AG09319 (cell line): ENCODE measurements at regions not wholly inside any gene's neighbourhood (a gene's known extent, or its start where the extent isn't known, plus 50 kb on each side); places are given as distances from the start of the nearest gene placed in this dataset.

ENCODE experiments used
- DNase-seq: peaks from one replicate; pipeline ENCODE4 v3.0.0-alpha.2; 2010; ENCODE audit warnings: low read depth; ENCODE audit errors: extremely low read depth
- TF ChIP-seq, protein P1 (sequence below): IDR thresholded peaks from 2 replicates; pipeline ENCODE4 v1.5.1; 2011; ENCODE audit warnings: low read depth, mild to moderate bottlenecking, inconsistent platforms, low read length, moderate library complexity

DNA sequence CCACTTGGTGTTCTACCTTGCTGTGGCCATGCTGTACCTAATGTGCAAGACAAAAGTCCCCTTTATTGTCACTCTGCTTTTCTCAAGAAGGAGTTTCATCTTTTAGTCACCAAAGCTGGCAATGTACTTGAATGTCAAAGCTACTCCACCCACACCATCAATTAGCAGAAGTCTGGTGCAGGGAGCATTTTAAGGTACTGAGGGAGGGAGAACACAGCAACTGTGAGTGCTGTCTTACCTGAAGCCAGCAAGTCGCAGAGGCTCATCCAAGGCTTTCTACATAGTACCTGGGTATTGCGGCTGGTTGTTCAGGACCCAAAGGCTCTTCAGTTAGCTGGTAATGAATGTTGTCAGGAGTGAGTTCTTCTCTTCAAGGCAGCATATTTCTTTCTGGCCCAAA is 820.4 kb downstream of the OTOL1 start:
- DNase-seq, result no peak
- TF ChIP-seq, protein P1, sequence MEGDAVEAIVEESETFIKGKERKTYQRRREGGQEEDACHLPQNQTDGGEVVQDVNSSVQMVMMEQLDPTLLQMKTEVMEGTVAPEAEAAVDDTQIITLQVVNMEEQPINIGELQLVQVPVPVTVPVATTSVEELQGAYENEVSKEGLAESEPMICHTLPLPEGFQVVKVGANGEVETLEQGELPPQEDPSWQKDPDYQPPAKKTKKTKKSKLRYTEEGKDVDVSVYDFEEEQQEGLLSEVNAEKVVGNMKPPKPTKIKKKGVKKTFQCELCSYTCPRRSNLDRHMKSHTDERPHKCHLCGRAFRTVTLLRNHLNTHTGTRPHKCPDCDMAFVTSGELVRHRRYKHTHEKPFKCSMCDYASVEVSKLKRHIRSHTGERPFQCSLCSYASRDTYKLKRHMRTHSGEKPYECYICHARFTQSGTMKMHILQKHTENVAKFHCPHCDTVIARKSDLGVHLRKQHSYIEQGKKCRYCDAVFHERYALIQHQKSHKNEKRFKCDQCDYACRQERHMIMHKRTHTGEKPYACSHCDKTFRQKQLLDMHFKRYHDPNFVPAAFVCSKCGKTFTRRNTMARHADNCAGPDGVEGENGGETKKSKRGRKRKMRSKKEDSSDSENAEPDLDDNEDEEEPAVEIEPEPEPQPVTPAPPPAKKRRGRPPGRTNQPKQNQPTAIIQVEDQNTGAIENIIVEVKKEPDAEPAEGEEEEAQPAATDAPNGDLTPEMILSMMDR, result no peak

DNA sequence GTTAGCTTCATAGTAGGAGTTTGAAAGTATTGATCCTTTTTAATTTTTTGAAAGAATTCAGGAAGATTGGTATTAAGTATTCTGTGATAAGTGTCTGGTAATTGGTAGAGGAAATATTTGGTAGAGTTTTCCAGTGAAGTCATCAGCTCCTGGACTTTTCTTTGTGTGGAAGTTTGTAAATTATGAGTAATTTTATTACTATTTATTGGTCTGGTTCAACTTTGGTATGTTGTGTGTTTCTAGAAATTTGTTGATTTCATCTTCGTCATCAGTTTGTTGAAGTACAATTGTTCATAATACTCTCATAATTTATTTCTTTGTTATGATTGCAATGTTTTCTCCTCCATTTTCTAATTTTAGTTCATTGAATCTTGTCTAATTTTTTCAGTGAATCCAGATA is 832.0 kb downstream of the OTOL1 start:
- DNase-seq, result no peak
- TF ChIP-seq, protein P1, result no peak

DNA sequence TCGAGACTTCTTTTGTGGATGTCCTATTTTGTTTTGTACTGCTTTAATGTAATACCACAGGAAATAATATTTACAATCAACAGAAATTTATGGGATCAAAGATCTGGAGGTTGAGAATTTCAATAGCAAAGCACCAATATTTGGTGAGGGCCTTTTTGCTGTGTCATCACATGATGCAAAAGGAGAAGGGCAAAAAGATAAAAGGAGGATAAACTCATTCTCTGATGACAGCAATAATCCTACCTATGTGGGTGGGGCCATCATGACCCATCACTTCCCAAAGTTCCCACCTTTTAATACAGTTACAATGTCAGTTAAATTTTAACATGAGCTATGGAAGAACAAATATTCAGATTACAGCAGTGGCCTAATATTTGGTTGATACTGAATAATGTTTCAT is 832.9 kb downstream of the OTOL1 start:
- TF ChIP-seq, protein P1, result no peak
- no peak for DNase-seq

DNA sequence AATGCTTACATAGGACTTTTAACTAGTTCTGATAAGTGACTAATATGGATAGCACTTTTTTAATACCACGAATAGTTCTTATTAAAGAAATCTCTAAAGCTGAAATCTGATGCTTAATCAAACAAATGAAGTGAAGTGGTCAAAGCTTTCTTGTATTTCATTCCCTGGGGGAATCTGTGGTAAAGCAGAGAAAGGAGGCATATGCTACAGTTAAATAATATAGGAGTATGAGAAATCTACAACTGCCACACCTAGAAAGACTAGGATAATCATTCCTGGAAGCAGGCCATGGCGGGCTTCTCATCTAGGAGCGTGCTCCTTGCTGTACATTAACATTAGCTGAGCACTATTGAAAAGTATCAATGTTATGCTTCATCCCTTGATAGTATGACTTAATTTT is 835.7 kb downstream of the OTOL1 start:
- TF ChIP-seq, protein P1, result no peak
- no peak for DNase-seq

DNA sequence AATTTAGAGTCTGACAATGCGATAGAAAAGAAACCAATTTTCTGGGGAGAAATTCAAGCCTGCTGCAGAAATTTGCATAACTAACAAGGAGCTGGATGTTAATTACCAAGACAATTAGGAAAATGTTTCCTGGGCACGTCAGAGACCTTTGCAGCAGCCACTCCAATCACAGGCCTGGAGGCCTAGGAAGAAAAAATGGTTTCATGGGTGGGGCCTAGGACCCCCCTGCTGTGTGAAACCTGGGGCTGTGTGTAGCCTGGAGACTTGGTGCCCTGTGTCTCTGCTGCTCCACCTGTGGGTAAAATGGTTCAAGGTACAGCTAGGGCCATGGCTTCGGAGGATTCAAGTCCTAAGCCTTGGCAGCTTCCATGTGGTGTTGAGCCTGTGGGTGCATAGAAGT is 837.9 kb downstream of the OTOL1 start:
- TF ChIP-seq, protein P1, result no peak
- DNase-seq, result no peak

DNA sequence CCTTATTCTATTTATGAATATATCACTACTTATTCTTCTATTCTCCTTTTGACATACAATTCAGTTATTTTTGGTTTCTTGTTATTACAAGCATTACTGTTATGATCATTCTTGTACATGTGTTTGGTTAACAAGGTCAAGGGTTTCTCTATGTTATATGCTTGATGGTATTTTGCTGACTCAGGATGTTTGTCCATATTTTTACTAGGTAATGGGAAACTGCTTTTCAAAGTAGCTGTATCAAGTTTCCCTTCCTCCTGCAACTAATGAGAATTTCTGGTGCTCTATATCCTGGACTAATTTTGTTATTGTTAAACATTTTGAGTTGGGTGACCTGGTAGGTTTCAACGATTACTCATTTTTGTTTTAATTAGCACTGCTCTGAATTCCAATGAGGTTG is 841.0 kb downstream of the OTOL1 start:
- no peak for DNase-seq
- TF ChIP-seq, protein P1, result no peak

DNA sequence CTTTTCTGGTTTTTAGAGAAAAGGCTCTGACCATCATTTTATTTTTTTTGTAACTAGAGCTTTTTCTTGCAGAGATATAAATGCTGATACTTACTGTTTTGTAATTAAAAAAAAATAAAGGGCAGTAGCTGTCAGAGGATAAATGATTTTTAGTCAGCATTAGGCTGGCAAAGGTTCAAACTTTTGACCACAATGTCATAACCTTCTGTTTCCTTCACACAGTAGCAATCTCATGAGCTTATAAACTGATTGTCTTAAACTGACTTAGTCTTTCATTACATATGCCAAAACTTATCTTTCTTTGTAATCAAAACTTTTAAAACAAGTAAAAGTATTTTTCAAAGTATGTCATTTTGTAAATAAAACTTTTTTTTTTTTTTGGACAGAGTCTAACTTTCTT is 841.9 kb downstream of the OTOL1 start:
- DNase-seq, result no peak
- TF ChIP-seq, protein P1, result no peak
